ENCODE measurements at regions not wholly inside any gene's neighbourhood (a gene's known extent, or its start where the extent isn't known, plus 50 kb on each side); places are given as distances from the start of the nearest gene placed in this dataset.

DNA sequence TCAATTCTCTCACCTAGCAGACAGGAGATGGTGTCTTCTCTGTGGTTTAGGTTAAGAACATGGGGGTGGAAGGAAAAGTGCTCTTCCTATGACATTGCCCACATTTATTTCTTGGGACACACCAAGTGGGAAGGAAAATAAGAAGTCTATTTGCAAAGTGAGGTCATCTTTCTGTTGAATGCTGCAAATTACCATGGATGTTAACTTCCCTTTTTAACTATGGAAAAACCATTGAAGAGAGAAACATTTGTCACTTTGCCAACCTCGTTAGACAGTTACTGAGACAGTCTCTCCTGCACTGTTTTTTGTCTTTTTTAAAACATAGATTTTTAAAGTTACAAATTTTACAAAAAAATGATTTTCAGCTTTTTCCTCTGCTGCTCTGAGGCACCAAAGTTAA lies 72.8 kb upstream of the BEND4 start:
- TF ChIP-seq CTCF (conservative IDR thresholded peaks at IDR 0.05; ENCODE audit: low read depth, low read length) (no peak), USF2 (IDR thresholded peaks at IDR 0.05; ENCODE audit: low read depth, low read length) (no peak), POLR2A (IDR thresholded peaks at IDR 0.05; ENCODE audit: low read depth, low read length) (no peak), RCOR1 (IDR thresholded peaks at IDR 0.05; ENCODE audit: insufficient replicate concordance, low read length) (no peak), RFX5 (IDR thresholded peaks at IDR 0.05; ENCODE audit: low read depth, low read length) (no peak), MAZ (IDR thresholded peaks at IDR 0.05; ENCODE audit: borderline replicate concordance, low read depth, low read length) (no peak), CEBPB (IDR thresholded peaks at IDR 0.05; ENCODE audit: low read depth, low read length) (no peak), RAD21 (IDR thresholded peaks at IDR 0.05; ENCODE audit: low read length) (no peak), MAFK (IDR thresholded peaks at IDR 0.05; ENCODE audit: low read depth, low read length) (no peak), SMC3 (IDR thresholded peaks at IDR 0.05; ENCODE audit: low read depth, low read length) (no peak), BHLHE40 (IDR thresholded peaks at IDR 0.05; ENCODE audit: low read depth, low read length) (no peak), ELK1 (IDR thresholded peaks at IDR 0.05; ENCODE audit: borderline replicate concordance, low read depth, low read length) (no peak), FOS (IDR thresholded peaks at IDR 0.05; ENCODE audit: low read depth, low read length) (no peak), MXI1 (IDR thresholded peaks at IDR 0.05; ENCODE audit: borderline replicate concordance, low read depth, low read length) (no peak)

Data from IMR-90 (cell line).